ENCODE measurements at regions not wholly inside any gene's neighbourhood (a gene's known extent, or its start where the extent isn't known, plus 50 kb on each side); places are given as distances from the start of the nearest gene placed in this dataset.

DNA sequence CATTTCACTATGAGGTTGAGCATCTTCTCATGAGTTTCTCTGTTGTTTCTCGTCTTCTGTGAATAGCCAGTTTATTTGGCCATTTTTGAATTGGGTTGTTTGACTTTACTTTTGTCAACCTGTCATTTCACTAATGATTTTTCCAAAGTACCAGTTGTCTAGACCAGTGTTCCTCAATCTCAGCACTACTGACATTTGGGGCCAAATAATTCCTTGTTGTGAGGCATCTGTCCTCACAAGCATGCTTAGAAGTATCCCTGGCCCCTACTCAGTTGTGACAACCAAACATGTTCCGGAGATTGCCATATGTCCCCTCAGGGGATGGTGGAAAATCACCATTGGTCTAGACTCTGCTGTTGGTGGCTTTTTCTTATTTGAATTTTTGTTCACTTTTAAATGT is 87.7 kb upstream of the GNAZ start:
- Histone ChIP-seq H3K4me1 (no peaks in the 10 kb centered on the region), H3K27me3 (no peaks in the 10 kb centered on the region), H3K27ac (no peak overlapping the region), H3K4me3 (no peak overlapping the region), H3K9me3 (peaks cover 0 to 20% of the 10 kb centered on the region in 2 donors), H3K36me3 (no peaks in the 10 kb centered on the region)
- intact Hi-C loops (cut with DNase I): no loop called here
- no peak for ATAC-seq
- TF ChIP-seq, protein P1, sequence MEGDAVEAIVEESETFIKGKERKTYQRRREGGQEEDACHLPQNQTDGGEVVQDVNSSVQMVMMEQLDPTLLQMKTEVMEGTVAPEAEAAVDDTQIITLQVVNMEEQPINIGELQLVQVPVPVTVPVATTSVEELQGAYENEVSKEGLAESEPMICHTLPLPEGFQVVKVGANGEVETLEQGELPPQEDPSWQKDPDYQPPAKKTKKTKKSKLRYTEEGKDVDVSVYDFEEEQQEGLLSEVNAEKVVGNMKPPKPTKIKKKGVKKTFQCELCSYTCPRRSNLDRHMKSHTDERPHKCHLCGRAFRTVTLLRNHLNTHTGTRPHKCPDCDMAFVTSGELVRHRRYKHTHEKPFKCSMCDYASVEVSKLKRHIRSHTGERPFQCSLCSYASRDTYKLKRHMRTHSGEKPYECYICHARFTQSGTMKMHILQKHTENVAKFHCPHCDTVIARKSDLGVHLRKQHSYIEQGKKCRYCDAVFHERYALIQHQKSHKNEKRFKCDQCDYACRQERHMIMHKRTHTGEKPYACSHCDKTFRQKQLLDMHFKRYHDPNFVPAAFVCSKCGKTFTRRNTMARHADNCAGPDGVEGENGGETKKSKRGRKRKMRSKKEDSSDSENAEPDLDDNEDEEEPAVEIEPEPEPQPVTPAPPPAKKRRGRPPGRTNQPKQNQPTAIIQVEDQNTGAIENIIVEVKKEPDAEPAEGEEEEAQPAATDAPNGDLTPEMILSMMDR (IDR thresholded peaks at IDR 0.05): no peak
- DNase-seq: no peak

DNA sequence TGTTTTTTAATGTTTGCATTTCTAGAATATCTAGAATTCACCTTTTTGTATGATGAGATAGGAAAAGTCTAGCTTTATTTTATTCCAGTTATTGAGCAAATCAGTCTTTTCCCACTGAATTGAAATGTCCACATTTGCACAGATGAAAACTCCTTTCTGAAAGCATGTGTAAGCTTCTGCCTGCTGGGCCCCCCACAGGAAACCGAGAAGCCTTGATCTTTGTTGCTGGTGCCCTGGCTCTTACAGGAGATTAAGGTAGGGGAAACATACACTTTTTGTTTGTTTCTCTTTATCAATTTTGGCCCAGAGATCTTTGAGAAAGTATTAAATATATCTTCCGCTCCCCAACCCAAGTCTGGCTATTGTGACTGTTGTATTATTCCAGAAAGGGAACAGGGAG is 87.2 kb upstream of the GNAZ start:
- intact Hi-C loops (cut with DNase I): no loop called here
- no peak for DNase-seq

DNA sequence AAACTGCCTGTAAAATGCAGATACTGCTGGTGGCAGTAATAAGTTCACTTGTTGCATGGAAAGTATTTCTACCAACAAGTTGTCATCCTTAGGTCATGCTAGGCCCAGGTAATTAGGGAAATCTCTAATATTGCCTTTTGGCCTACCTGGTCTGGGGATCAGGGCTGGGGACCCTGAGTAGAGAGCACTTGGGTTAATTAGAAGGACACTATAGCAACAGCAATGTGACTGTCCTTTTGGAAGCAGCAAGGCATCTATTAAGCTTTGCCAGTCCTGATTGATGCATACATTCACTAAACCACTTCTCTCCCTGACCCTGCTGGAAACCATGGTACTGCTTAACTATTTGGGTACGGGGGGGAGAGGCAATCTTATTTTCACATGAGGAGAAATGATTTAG is 86.5 kb upstream of the GNAZ start:
- Histone ChIP-seq H3K9me3 (peaks cover 0 to 20% of the 10 kb centered on the region in 2 donors), H3K27me3 (no peaks in the 10 kb centered on the region), H3K27ac (no peak overlapping the region), H3K4me3 (no peak overlapping the region), H3K36me3 (no peaks in the 10 kb centered on the region), H3K4me1 (no peaks in the 10 kb centered on the region)
- TF ChIP-seq, protein P1 (IDR thresholded peaks at IDR 0.05): no peak
- intact Hi-C loops (cut with DNase I): no loop called here
- ATAC-seq (no peak), DNase-seq (no peak)

More for the DNA sequence above, 87.2 kb upstream of the GNAZ start:
- Histone ChIP-seq H3K9me3 (peaks cover 0 to 20% of the 10 kb centered on the region in 2 donors), H3K36me3 (no peaks in the 10 kb centered on the region), H3K4me1 (no peaks in the 10 kb centered on the region), H3K27me3 (no peaks in the 10 kb centered on the region), H3K4me3 (no peak overlapping the region), H3K27ac (no peak overlapping the region)
- TF ChIP-seq, protein P1 (IDR thresholded peaks at IDR 0.05): no peak
- ATAC-seq: no peak

DNA sequence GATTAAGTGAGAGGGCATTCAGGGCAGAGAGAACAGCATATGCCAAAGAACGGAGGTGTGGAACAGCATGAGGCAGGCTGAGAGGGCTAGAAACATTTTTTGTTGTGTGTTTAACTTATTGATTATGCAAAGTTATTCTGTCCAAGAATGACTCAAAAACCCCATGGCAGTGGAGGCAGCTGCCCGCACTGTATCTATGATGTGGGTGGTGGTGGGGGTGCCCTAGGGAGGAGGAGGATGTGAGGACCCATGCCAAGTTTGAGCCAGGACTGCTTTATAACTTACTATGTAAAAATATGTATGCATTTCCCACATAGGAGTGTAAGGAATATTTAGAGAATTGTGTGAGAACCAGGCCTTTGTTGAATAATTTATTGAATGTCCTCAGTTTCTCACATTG is 85.4 kb upstream of the GNAZ start:
- TF ChIP-seq, protein P1 (IDR thresholded peaks at IDR 0.05): no peak
- Histone ChIP-seq H3K36me3 (no peaks in the 10 kb centered on the region), H3K4me1 (no peaks in the 10 kb centered on the region), H3K4me3 (no peak overlapping the region), H3K27ac (no peak overlapping the region), H3K9me3 (peaks cover 0 to 12% of the 10 kb centered on the region in 2 donors), H3K27me3 (no peaks in the 10 kb centered on the region)
- ATAC-seq: no peak
- no peak for DNase-seq
- intact Hi-C loops (cut with DNase I): no loop called here

DNA sequence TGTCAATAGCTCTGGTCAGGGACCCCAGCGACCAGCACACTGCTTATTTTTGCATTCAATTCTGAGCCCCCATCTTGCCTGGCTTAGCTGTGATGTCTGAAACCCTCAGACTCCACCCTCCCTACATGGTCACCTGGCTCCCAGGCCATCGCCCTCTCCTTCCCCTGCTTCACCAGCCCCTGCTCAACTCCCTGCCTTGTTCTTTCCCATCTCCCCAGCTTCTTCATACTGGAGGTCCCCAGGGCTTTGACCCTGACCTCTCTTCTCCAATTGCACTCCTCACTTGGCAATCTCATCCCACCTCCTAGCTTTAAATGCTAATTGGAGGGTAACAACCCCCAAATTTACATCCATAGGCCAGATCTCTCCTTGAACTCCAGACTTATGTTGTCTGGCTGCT is 84.3 kb upstream of the GNAZ start:
- no peak overlapping the region for H3K27ac ChIP-seq
- no peaks in the 10 kb centered on the region for H3K27me3 ChIP-seq
- DNase-seq (no peak), ATAC-seq (no peak)
- H3K4me3 ChIP-seq: no peak overlapping the region
- intact Hi-C loops (cut with DNase I): no loop called here
- no peaks in the 10 kb centered on the region for H3K4me1 ChIP-seq
- H3K36me3 ChIP-seq: no peaks in the 10 kb centered on the region
- peaks cover 0 to 3% of the 10 kb centered on the region in 2 donors for H3K9me3 ChIP-seq
- TF ChIP-seq, protein P1 (IDR thresholded peaks at IDR 0.05): no peak

Data from left lung (tissue), 4 donors.